Thyroid gland (tissue), 4 donors: ENCODE measurements at regions not wholly inside any gene's neighbourhood (a gene's known extent, or its start where the extent isn't known, plus 50 kb on each side); places are given as distances from the start of the nearest gene placed in this dataset.

Experiments
- CTCF ChIP-seq, 6 experiments: fragments of 200-600 bp in 3 of 6; fragments of 450-650 bp in 3 of 6; sonication (generic) in 3 of 6; IDR thresholded peaks; one replicate each; pipeline ENCODE4 v1.5.1; 2016 to 2019; ENCODE audit warnings: antibody characterized with exemption in 6 of 6, mild to moderate bottlenecking in 2 of 6, inconsistent platforms in 1 of 6, moderate library complexity in 1 of 6
- POLR2A ChIP-seq, 2 donors: fragments of 450-650 bp; IDR thresholded peaks; one replicate each; pipeline ENCODE4 v1.6.1; 2017; ENCODE audit warnings: antibody characterized with exemption in 2 of 2, mild to moderate bottlenecking in 2 of 2, moderate library complexity in 1 of 2

GRCh38 chr13:31653730-31654129 lies 85.6 kb upstream of the RXFP2 start:
- no peak for TF ChIP-seq CTCF (IDR thresholded peaks at IDR 0.05)
- no peak for TF ChIP-seq POLR2A (IDR thresholded peaks at IDR 0.05)
